ENCODE measurements at regions not wholly inside any gene's neighbourhood (a gene's known extent, or its start where the extent isn't known, plus 50 kb on each side); places are given as distances from the start of the nearest gene placed in this dataset.

DNA sequence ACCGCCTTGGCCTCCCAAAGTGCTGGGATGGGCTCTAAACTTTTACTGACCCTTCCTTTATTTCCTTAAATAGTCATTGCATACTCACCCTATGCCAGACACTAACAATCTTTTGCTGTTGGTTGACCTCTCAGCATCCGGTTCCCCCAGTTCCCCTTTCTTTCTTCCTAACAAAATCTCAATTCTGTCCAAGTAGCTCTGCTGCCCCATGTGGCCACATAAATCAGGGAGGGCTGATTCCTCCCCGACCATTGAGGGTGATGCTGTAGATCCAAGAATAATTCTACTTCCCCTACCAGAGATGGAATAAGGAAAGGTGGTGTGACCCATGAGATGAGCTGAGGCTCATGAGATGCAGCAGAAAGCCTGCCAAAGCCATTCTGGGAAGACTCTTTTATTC, 315.3 kb upstream of the MSX2 start:
- TF ChIP-seq POLR2A (IDR thresholded peaks at IDR 0.05) = no peak
- TF ChIP-seq, protein P1, sequence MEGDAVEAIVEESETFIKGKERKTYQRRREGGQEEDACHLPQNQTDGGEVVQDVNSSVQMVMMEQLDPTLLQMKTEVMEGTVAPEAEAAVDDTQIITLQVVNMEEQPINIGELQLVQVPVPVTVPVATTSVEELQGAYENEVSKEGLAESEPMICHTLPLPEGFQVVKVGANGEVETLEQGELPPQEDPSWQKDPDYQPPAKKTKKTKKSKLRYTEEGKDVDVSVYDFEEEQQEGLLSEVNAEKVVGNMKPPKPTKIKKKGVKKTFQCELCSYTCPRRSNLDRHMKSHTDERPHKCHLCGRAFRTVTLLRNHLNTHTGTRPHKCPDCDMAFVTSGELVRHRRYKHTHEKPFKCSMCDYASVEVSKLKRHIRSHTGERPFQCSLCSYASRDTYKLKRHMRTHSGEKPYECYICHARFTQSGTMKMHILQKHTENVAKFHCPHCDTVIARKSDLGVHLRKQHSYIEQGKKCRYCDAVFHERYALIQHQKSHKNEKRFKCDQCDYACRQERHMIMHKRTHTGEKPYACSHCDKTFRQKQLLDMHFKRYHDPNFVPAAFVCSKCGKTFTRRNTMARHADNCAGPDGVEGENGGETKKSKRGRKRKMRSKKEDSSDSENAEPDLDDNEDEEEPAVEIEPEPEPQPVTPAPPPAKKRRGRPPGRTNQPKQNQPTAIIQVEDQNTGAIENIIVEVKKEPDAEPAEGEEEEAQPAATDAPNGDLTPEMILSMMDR (IDR thresholded peaks at IDR 0.05) = no peak
- no peak for TF ChIP-seq EP300 (IDR thresholded peaks at IDR 0.05)
- TF ChIP-seq POLR2AphosphoS5 (IDR thresholded peaks at IDR 0.05) = no peak

All from gastroesophageal sphincter (tissue), 3 donors.